GM12874 (cell line): ENCODE measurements at regions not wholly inside any gene's neighbourhood (a gene's known extent, or its start where the extent isn't known, plus 50 kb on each side); places are given as distances from the start of the nearest gene placed in this dataset.

ENCODE experiments used
- CTCF ChIP-seq: IDR thresholded peaks from 2 replicates; pipeline ENCODE4 v1.5.1; 2011; ENCODE audit warnings: low read depth, mild to moderate bottlenecking, control low read depth, low read length, moderate library complexity; ENCODE audit not compliant: insufficient read depth

- no peak for TF ChIP-seq CTCF
Observed at GRCh38 chr2:226403369-226403768, 396.3 kb downstream of the IRS1 start.

DNA sequence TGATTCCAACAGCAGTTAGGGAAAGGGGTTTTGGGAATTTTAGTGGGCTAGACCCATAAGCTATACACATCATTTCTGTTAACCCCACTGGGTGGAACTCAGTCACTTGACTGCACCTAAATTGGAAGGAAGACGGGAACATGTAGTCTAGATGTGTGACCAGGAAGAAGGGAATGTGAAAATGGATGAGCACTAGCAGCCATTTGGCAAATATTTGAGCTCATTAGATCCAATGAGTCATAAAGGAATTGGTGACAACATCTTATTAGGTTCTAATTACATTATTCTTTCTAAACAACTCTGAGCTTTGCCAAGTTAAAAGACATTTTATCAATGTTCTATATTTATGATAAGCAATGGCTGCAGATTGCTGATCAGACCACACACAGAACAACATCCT is 400.6 kb downstream of the IRS1 start:
- no peak for TF ChIP-seq CTCF

DNA sequence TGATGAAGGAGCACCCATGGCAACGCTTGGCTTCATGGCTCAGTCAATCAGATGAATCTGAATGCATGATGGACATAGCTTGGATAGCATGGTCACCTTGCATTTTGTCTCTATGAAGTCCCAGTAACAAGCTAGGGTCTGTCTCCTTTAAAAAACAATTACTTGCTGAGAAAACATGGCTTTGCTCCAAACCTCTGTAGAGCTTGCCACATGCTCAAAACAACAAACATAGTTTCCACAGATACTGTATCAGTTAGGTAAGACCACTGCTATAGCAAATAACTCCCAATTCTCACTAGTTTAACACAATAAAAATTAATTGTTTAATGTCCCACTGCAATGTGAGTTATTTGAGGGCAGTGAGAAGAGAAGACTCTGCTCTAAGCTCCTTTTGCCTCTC is 401.0 kb downstream of the IRS1 start:
- TF ChIP-seq CTCF: no peak

- no peak for TF ChIP-seq CTCF
Observed at GRCh38 chr2:226396541-226396940, 403.1 kb downstream of the IRS1 start.

DNA sequence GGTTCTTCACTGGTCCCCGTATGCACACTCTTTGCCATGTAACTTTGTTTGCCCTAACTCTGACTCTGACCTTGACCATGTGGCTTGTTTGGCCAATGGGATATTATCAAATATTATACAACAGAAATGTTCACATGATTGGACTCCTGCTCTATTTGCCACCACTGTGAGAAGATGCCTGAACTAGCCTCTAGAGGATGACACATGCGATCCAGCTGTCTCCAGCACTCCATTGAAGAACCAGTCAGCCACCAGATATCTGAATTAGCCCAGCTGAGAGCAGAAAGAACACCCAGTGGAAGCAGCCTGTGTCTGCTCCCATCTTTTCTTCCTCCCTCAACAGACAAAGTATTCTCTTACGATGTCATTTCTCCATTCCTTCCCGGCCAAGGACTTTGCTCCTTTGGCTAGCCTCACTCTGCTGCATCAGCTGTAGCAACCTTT is 412.1 kb downstream of the IRS1 start:
- TF ChIP-seq CTCF: no peak

- no peak for TF ChIP-seq CTCF
Observed at GRCh38 chr2:226383461-226383860, 416.2 kb downstream of the IRS1 start.

GRCh38 chr2:226380679-226381078 is 418.9 kb downstream of the IRS1 start:
- no peak for TF ChIP-seq CTCF
